ENCODE measurements at regions not wholly inside any gene's neighbourhood (a gene's known extent, or its start where the extent isn't known, plus 50 kb on each side); places are given as distances from the start of the nearest gene placed in this dataset.

- TF ChIP-seq CTCF (IDR thresholded peaks at IDR 0.05) (no peak), POLR2A (IDR thresholded peaks at IDR 0.05; ENCODE audit: low read depth) (no peak), POLR2AphosphoS5 (IDR thresholded peaks at IDR 0.05) (no peak), EP300 (IDR thresholded peaks at IDR 0.05) (no peak)
Observed at GRCh38 chr16:80355335-80355734, 185.5 kb upstream of the DYNLRB2 start.

Data from esophagus muscularis mucosa (tissue), 4 donors.